ENCODE measurements at regions not wholly inside any gene's neighbourhood (a gene's known extent, or its start where the extent isn't known, plus 50 kb on each side); places are given as distances from the start of the nearest gene placed in this dataset.
"Not testable (repeated sequence)": the region's sequence is repeated elsewhere in the genome, so short reads cannot be mapped to it uniquely, and the experiment has no call there.

GRCh38 chr10:63929831-63930467 lies 408.7 kb downstream of the REEP3 start:
- no peak overlapping the region for H3K27ac Mint-ChIP-seq
- H3K27me3 Mint-ChIP-seq (ENCODE audit: low read depth) = no peaks in the 10 kb centered on the region
- no peak for DNase-seq (ENCODE audit: low spot score)
- H3K36me3 Mint-ChIP-seq (ENCODE audit: low read depth) = no peaks in the 10 kb centered on the region
- H3K9me3 Mint-ChIP-seq = no peaks in the 10 kb centered on the region
- no peak overlapping the region for H3K4me3 Mint-ChIP-seq
- H3K4me1 Mint-ChIP-seq (ENCODE audit: low read depth) = no peaks in the 10 kb centered on the region

GRCh38 chr10:63930584-63930983 lies 409.4 kb downstream of the REEP3 start:
- Mint-ChIP-seq H3K4me1 (ENCODE audit: low read depth) (no peaks in the 10 kb centered on the region), H3K27ac (no peak overlapping the region), H3K36me3 (ENCODE audit: low read depth) (no peaks in the 10 kb centered on the region), H3K9me3 (no peaks in the 10 kb centered on the region), H3K27me3 (ENCODE audit: low read depth) (no peaks in the 10 kb centered on the region), H3K4me3 (no peak overlapping the region)
- no peak for DNase-seq (ENCODE audit: low spot score)

GRCh38 chr10:63935705-63936104 lies 414.5 kb downstream of the REEP3 start:
- no peak for DNase-seq (ENCODE audit: low spot score)
- Mint-ChIP-seq H3K4me3 (no peak overlapping the region), H3K9me3 (no peaks in the 10 kb centered on the region), H3K4me1 (ENCODE audit: low read depth) (no peaks in the 10 kb centered on the region), H3K36me3 (ENCODE audit: low read depth) (no peaks in the 10 kb centered on the region), H3K27me3 (ENCODE audit: low read depth) (no peaks in the 10 kb centered on the region), H3K27ac (no peak overlapping the region)

GRCh38 chr10:63940277-63940922 lies 419.2 kb downstream of the REEP3 start:
- Mint-ChIP-seq H3K4me1 (ENCODE audit: low read depth) (no peaks in the 10 kb centered on the region), H3K27me3 (ENCODE audit: low read depth) (no peaks in the 10 kb centered on the region), H3K27ac (no peak overlapping the region), H3K4me3 (no peak overlapping the region), H3K36me3 (ENCODE audit: low read depth) (no peaks in the 10 kb centered on the region), H3K9me3 (no peaks in the 10 kb centered on the region)
- no peak for DNase-seq (ENCODE audit: low spot score)

- Mint-ChIP-seq H3K36me3 (ENCODE audit: low read depth) (no peaks in the 10 kb centered on the region), H3K4me1 (ENCODE audit: low read depth) (no peaks in the 10 kb centered on the region), H3K27ac (no peak overlapping the region), H3K4me3 (no peak overlapping the region), H3K27me3 (ENCODE audit: low read depth) (peaks cover 2% of the 10 kb centered on the region), H3K9me3 (no peaks in the 10 kb centered on the region)
- DNase-seq (ENCODE audit: low spot score) = no peak
These were observed 443.2 kb downstream of the REEP3 start for GRCh38 chr10:63964406-63964805.

- Mint-ChIP-seq H3K4me3 (no peak overlapping the region), H3K36me3 (ENCODE audit: low read depth) (no peaks in the 10 kb centered on the region), H3K9me3 (no peaks in the 10 kb centered on the region), H3K4me1 (ENCODE audit: low read depth) (no peaks in the 10 kb centered on the region), H3K27ac (no peak overlapping the region), H3K27me3 (ENCODE audit: low read depth) (peaks cover 2% of the 10 kb centered on the region)
- no peak for DNase-seq (ENCODE audit: low spot score)
These were observed 444.6 kb downstream of the REEP3 start for GRCh38 chr10:63965846-63966245.

- DNase-seq (ENCODE audit: low spot score) = no peak
- H3K4me1 Mint-ChIP-seq (ENCODE audit: low read depth) = no peaks in the 10 kb centered on the region
- H3K27ac Mint-ChIP-seq = no peak overlapping the region
- H3K27me3 Mint-ChIP-seq (ENCODE audit: low read depth) = no peaks in the 10 kb centered on the region
- no peaks in the 10 kb centered on the region for H3K9me3 Mint-ChIP-seq
- no peaks in the 10 kb centered on the region for H3K36me3 Mint-ChIP-seq (ENCODE audit: low read depth)
- H3K4me3 Mint-ChIP-seq = no peak overlapping the region
These were observed 452.0 kb downstream of the REEP3 start for GRCh38 chr10:63972949-63973827.

- Mint-ChIP-seq H3K4me3 (no peak overlapping the region), H3K9me3 (no peaks in the 10 kb centered on the region), H3K36me3 (ENCODE audit: low read depth) (no peaks in the 10 kb centered on the region), H3K4me1 (ENCODE audit: low read depth) (no peaks in the 10 kb centered on the region), H3K27me3 (ENCODE audit: low read depth) (no peaks in the 10 kb centered on the region), H3K27ac (no peak overlapping the region)
- DNase-seq (ENCODE audit: low spot score) = no peak
These were observed 455.3 kb downstream of the REEP3 start for GRCh38 chr10:63976538-63976937.

GRCh38 chr10:63977329-63977923 lies 456.2 kb downstream of the REEP3 start:
- peak; percentile 6 for DNase-seq (ENCODE audit: low spot score)
- Mint-ChIP-seq H3K27ac (no peak overlapping the region), H3K27me3 (ENCODE audit: low read depth) (no peaks in the 10 kb centered on the region), H3K4me3 (no peak overlapping the region), H3K9me3 (no peaks in the 10 kb centered on the region), H3K36me3 (ENCODE audit: low read depth) (no peaks in the 10 kb centered on the region), H3K4me1 (ENCODE audit: low read depth) (no peaks in the 10 kb centered on the region)

- not testable (repeated sequence) for H3K27me3 Mint-ChIP-seq (ENCODE audit: low read depth); H3K27ac Mint-ChIP-seq; H3K9me3 Mint-ChIP-seq; H3K36me3 Mint-ChIP-seq (ENCODE audit: low read depth); H3K4me3 Mint-ChIP-seq; DNase-seq (ENCODE audit: low spot score); H3K4me1 Mint-ChIP-seq (ENCODE audit: low read depth)
These were observed 459.7 kb downstream of the REEP3 start for GRCh38 chr10:63980870-63981269.

GRCh38 chr10:63984061-63984460 lies 462.9 kb downstream of the REEP3 start:
- H3K36me3 Mint-ChIP-seq (ENCODE audit: low read depth); H3K27ac Mint-ChIP-seq; H3K27me3 Mint-ChIP-seq (ENCODE audit: low read depth); DNase-seq (ENCODE audit: low spot score); H3K4me3 Mint-ChIP-seq; H3K4me1 Mint-ChIP-seq (ENCODE audit: low read depth); H3K9me3 Mint-ChIP-seq: not testable (repeated sequence)

GRCh38 chr10:63986536-63986935 lies 465.3 kb downstream of the REEP3 start:
- Mint-ChIP-seq H3K36me3 (ENCODE audit: low read depth) (no peaks in the 10 kb centered on the region), H3K27ac (no peak overlapping the region), H3K9me3 (peaks cover 7% of the 10 kb centered on the region), H3K4me1 (ENCODE audit: low read depth) (no peaks in the 10 kb centered on the region), H3K4me3 (no peak overlapping the region), H3K27me3 (ENCODE audit: low read depth) (no peaks in the 10 kb centered on the region)
- DNase-seq (ENCODE audit: low spot score) = no peak

GRCh38 chr10:63987212-63987611 lies 466.0 kb downstream of the REEP3 start:
- Mint-ChIP-seq H3K4me3 (no peak overlapping the region), H3K27ac (no peak overlapping the region)
- DNase-seq (ENCODE audit: low spot score) = no peak

GRCh38 chr10:63994371-63994770 lies 473.2 kb downstream of the REEP3 start:
- H3K4me1 Mint-ChIP-seq (ENCODE audit: low read depth) = no peaks in the 10 kb centered on the region
- H3K36me3 Mint-ChIP-seq (ENCODE audit: low read depth) = no peaks in the 10 kb centered on the region
- H3K27ac Mint-ChIP-seq = no peak overlapping the region
- peaks cover 8% of the 10 kb centered on the region for H3K9me3 Mint-ChIP-seq
- no peak overlapping the region for H3K4me3 Mint-ChIP-seq
- DNase-seq (ENCODE audit: low spot score) = no peak
- no peaks in the 10 kb centered on the region for H3K27me3 Mint-ChIP-seq (ENCODE audit: low read depth)

More at GRCh38 chr10:63987212-63987611, 466.0 kb downstream of the REEP3 start:
- peaks cover 7% of the 10 kb centered on the region for H3K9me3 Mint-ChIP-seq
- H3K27me3 Mint-ChIP-seq (ENCODE audit: low read depth) = no peaks in the 10 kb centered on the region
- no peaks in the 10 kb centered on the region for H3K4me1 Mint-ChIP-seq (ENCODE audit: low read depth)
- H3K36me3 Mint-ChIP-seq (ENCODE audit: low read depth) = no peaks in the 10 kb centered on the region

Measured in T-helper 2 cell treated with Interferon-gamma antibody and Interleukin-4, amounts not matched to agents 5 μg/mL and 100 μg/mL, for 36 hours (primary cell).